HCT116 (cell line): ENCODE measurements at regions not wholly inside any gene's neighbourhood (a gene's known extent, or its start where the extent isn't known, plus 50 kb on each side); places are given as distances from the start of the nearest gene placed in this dataset.

ENCODE experiments used
- EZH2 ChIP-seq: fragments of 200-600 bp; sonication (generic); IDR thresholded peaks from 2 replicates; pipeline ENCODE4 v1.6.1; 2017; ENCODE audit warnings: antibody characterized with exemption, mixed run types
- JUND ChIP-seq: IDR thresholded peaks from 2 replicates; pipeline ENCODE4 v1.6.1; 2012
- POLR2A ChIP-seq: IDR thresholded peaks from 2 replicates; pipeline ENCODE4 v1.7.0; 2011; ENCODE audit warnings: borderline replicate concordance; ENCODE audit not compliant: insufficient read depth, insufficient read length; ENCODE audit errors: extremely low read depth
- POLR2AphosphoS5 ChIP-seq: IDR thresholded peaks from 2 replicates; pipeline ENCODE4 v1.6.1; 2011; ENCODE audit warnings: mild to moderate bottlenecking, low read depth, low read length, moderate library complexity
- TF ChIP-seq, protein P1 (sequence below): IDR thresholded peaks from 2 replicates; pipeline ENCODE4 v1.6.1; 2012
- TF ChIP-seq, protein P2 (sequence below): IDR thresholded peaks from 2 replicates; pipeline ENCODE4 v1.6.1; 2012; ENCODE audit warnings: low read depth
- TF ChIP-seq, protein P3 (sequence below), 3 experiments: fragments of 200-600 bp in 1 of 3; sonication (generic) in 1 of 3; IDR thresholded peaks in 2 of 3; conservative IDR thresholded peaks in 1 of 3; 2 replicates each; pipeline ENCODE4 v1.5.1; 2012 to 2017; ENCODE audit warnings: low read depth in 2 of 3, low read length in 2 of 3, antibody characterized with exemption in 1 of 3, borderline replicate concordance in 1 of 3, control low read depth in 1 of 3, mild to moderate bottlenecking in 1 of 3, mixed read lengths in 1 of 3, mixed run types in 1 of 3, moderate library complexity in 1 of 3; ENCODE audit not compliant: insufficient read depth in 1 of 3

DNA sequence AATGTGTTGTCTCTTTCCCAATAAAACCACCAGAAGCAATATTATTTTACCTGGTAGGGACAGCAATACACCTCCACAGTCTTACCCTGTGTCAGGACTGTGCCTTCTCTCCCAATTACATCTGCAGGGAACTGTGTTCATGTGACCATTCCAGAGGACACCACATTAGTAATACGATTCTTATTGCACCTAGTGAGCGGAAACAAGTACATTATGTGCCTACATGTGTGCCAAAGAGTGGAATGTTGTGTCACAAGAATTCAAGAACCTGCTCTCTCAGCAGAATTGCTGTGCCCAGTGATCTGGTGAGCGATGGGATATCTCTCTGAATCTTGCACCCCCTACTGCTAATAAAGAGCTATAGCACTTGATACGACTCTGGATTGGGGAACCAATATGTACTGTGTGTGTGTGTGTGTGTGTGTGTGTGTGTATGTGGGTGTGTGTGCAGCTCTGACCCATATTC is 57.4 kb upstream of the FOXC1 start:
- TF ChIP-seq POLR2A, result no peak
- TF ChIP-seq, protein P1, sequence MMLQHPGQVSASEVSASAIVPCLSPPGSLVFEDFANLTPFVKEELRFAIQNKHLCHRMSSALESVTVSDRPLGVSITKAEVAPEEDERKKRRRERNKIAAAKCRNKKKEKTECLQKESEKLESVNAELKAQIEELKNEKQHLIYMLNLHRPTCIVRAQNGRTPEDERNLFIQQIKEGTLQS, result no peak
- no peak for TF ChIP-seq EZH2
- TF ChIP-seq, protein P2, sequence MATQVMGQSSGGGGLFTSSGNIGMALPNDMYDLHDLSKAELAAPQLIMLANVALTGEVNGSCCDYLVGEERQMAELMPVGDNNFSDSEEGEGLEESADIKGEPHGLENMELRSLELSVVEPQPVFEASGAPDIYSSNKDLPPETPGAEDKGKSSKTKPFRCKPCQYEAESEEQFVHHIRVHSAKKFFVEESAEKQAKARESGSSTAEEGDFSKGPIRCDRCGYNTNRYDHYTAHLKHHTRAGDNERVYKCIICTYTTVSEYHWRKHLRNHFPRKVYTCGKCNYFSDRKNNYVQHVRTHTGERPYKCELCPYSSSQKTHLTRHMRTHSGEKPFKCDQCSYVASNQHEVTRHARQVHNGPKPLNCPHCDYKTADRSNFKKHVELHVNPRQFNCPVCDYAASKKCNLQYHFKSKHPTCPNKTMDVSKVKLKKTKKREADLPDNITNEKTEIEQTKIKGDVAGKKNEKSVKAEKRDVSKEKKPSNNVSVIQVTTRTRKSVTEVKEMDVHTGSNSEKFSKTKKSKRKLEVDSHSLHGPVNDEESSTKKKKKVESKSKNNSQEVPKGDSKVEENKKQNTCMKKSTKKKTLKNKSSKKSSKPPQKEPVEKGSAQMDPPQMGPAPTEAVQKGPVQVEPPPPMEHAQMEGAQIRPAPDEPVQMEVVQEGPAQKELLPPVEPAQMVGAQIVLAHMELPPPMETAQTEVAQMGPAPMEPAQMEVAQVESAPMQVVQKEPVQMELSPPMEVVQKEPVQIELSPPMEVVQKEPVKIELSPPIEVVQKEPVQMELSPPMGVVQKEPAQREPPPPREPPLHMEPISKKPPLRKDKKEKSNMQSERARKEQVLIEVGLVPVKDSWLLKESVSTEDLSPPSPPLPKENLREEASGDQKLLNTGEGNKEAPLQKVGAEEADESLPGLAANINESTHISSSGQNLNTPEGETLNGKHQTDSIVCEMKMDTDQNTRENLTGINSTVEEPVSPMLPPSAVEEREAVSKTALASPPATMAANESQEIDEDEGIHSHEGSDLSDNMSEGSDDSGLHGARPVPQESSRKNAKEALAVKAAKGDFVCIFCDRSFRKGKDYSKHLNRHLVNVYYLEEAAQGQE, result no peak
- no peak for TF ChIP-seq JUND
- no peak for TF ChIP-seq POLR2AphosphoS5
- TF ChIP-seq, protein P3, sequence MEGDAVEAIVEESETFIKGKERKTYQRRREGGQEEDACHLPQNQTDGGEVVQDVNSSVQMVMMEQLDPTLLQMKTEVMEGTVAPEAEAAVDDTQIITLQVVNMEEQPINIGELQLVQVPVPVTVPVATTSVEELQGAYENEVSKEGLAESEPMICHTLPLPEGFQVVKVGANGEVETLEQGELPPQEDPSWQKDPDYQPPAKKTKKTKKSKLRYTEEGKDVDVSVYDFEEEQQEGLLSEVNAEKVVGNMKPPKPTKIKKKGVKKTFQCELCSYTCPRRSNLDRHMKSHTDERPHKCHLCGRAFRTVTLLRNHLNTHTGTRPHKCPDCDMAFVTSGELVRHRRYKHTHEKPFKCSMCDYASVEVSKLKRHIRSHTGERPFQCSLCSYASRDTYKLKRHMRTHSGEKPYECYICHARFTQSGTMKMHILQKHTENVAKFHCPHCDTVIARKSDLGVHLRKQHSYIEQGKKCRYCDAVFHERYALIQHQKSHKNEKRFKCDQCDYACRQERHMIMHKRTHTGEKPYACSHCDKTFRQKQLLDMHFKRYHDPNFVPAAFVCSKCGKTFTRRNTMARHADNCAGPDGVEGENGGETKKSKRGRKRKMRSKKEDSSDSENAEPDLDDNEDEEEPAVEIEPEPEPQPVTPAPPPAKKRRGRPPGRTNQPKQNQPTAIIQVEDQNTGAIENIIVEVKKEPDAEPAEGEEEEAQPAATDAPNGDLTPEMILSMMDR (IDR thresholded peaks at IDR 0.05 in 2 of 3, conservative IDR thresholded peaks at IDR 0.05 in 1 of 3; ENCODE audit: borderline replicate concordance in 1 of 3, insufficient read depth in 1 of 3, low read depth in 2 of 3, low read length in 2 of 3), result peak; percentile 30 to 62 (median 57); a peak in 5 of 6 replicates
